Globus pallidus (tissue), 1 donor: ENCODE measurements at regions not wholly inside any gene's neighbourhood (a gene's known extent, or its start where the extent isn't known, plus 50 kb on each side); places are given as distances from the start of the nearest gene placed in this dataset.

Experiments
- DNase-seq: peaks from one replicate; pipeline ENCODE4 v3.0.0-alpha.2; 2015; ENCODE audit warnings: low spot score

DNA sequence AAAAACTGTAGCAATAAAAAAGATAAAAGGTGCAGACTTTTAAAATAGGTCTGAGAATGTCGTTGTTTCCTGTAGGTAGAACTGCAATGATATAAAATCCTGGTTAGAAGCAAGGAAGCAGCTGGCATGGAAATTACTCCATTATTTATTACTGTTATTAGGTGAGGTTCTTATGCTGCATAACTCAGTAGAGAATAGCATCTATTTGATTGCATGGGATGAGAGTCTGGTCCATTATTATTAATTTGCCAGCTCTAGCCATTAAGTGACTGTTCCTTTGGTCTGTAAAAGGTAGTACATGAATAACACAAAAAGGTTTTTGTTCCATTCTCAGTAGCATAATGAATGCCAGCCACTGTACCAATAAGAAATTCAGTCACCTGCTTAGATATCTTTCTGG is 358.6 kb downstream of the RBM43 start:
- no peak for DNase-seq

DNA sequence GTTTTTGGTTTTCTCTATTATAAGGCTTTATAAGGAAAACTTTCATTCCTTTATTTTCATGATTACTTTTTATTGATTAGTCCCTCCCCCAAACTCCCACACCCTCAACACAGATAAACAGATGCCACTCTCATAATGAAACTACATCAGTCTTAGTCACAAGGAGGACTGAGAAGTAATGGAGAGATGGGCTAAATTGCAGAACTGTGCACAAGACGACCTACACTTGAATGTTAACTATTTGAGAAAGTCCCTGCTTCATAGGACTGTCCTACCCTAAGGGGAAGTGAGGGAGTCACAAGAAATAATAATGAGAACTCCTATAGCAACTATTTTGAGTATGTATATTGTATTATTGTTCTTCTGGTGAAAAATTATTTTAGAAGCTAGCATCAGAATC is 360.8 kb downstream of the RBM43 start:
- DNase-seq, result no peak

- no peak for DNase-seq
These were observed 365.7 kb downstream of the RBM43 start for GRCh38 chr2:150895968-150896367.

GRCh38 chr2:150889141-150889540 is 372.5 kb downstream of the RBM43 start:
- DNase-seq, result no peak

DNA sequence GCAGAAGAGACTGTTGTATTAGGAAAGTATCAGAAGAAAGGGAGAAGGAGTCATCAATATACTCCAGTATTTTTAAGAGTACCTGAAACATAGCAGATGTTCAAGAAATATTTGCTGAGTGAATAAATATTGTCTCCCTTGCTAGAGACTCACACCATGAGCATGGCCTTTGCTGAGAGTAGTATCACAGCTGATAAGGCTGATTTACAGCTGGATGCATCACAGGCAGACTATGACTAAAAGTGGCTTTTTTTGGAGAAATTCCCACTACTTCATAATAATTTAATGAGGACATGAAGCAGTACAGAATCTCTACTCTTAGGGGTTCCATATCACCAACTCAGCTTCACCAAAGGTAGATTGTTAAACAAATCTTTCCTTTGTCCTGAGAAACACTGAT is 373.3 kb downstream of the RBM43 start:
- DNase-seq, result no peak

DNA sequence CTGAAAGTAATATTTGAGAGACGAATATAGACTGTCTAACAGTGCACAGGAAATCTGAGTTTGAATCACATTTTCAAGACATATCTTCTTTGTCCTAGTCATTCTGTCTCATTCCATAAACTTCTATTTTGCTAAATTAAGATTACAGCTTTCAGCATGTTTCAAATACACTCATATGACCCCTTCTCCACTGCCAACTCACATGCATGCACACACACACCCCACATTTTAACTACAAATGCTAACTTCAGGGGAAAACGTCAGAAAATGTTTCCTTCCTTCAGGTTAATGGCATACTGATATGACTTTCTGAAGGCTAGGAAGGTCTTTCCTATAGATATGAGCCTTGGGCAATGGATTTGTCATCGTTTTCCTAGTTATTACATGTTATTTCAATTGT is 373.7 kb downstream of the RBM43 start:
- DNase-seq, result no peak

GRCh38 chr2:150885774-150886386 is 375.8 kb downstream of the RBM43 start:
- DNase-seq, result no peak

- no peak for DNase-seq
These were observed 376.4 kb downstream of the RBM43 start for GRCh38 chr2:150885236-150885635.

GRCh38 chr2:150883613-150883895 is 378.1 kb downstream of the RBM43 start:
- DNase-seq, result no peak

DNA sequence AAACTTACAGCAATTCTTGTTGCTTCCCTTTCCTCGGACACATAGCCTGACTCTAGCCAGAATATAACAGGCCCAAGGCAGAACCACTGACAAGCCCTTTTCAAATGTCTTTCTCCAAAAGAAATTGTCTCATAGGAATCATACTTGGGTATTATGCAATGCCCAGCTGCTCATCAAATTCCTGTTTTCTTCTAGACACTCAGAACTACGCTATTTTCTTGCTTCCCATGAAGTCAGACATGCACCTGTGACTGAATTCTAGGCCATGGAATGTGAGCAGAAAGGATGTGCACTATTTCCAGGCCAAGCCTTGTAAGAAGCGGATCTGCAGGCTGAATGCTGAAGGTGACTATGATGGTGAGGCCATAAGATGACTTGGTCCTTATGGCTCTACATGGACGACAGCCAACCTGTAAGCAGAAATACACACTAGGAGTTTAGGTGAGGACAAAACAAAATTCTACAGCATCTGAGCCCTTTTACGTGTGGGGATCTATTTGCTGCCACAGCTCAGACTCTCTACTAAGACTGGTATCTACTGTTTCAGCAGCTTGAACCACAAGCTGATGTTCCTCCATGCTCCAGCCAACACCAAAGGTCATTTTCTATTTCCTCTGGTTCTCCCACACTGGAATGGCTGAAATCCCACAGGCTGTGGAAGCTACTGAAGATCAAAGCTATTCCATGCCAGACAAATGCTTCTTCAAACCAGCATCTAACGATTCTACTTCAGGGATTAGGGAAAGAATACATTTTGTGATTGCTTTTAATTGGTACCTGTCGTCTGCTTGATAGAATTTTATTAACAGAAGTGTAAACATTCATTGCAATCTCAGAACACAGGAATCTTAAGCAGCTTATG is 378.7 kb downstream of the RBM43 start:
- DNase-seq, result no peak

- DNase-seq, result no peak
These were observed 380.7 kb downstream of the RBM43 start for GRCh38 chr2:150880986-150881385.

GRCh38 chr2:150878356-150878755 is 383.3 kb downstream of the RBM43 start:
- no peak for DNase-seq

DNA sequence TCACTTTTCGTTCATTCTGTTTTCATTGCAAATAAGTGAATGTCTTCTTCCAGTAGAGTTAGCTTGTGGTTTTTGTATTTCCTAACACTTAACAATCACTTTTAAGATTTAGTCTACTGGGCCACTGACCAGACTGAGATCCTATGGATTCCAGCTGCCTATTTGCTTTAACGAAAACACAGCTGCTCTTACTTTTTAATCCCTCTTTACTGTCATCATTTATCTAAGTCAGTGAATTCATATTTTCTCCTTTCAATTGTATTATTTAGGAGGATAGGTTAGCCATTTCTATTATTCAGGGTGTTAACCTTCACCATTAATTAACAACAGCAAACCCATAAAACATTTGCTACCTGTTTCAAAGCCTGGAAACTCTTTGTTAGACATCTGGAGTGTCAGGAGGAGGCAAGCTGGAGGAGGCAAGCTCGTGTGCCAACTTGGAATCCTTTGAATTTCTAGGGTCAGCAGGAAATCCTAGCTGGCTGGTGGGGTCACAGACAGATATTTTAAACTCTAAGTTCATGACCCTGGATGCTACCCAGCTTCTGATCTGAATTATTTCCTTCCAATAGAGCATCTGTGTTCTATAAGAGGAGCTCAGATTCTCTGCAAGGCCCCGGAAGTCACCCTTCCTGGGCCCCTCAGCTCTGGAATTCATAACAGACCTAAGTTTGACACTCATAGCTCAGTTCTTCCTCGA is 385.3 kb downstream of the RBM43 start:
- DNase-seq, result no peak

GRCh38 chr2:150873396-150873772 is 385.9 kb upstream of the RND3 start:
- no peak for DNase-seq

DNA sequence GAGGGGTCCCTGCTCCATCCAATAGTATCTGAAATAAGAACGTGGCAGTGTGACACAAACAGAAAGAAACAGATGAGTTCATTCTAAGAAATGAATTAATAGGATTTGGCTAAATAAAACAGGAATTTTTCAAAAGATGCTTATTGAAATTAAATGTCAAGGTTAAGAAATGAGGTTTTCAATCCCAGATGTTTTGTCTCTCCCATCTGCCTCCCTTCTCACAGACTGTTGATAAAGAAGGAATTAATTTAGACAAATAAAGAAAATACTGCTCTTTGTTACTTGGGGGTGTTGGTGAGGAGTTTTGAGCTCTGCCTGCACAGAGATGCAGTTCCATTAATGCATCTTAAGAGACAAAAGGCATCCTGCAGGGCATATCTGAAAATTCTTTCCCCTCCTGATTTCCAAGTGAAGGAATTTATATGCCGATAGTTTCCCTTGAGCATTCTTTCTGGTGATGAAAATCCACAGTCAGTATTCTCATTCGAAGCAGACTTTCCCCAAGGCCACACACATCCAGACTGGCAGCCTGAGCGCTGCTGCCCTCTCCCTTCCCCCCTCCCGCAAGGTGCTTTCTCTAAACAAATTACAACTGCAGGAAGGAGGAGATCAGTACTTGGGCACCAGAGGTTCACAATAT is 385.4 kb upstream of the RND3 start:
- no peak for DNase-seq

- no peak for DNase-seq
These were observed 379.0 kb upstream of the RND3 start for GRCh38 chr2:150866431-150866830.

DNA sequence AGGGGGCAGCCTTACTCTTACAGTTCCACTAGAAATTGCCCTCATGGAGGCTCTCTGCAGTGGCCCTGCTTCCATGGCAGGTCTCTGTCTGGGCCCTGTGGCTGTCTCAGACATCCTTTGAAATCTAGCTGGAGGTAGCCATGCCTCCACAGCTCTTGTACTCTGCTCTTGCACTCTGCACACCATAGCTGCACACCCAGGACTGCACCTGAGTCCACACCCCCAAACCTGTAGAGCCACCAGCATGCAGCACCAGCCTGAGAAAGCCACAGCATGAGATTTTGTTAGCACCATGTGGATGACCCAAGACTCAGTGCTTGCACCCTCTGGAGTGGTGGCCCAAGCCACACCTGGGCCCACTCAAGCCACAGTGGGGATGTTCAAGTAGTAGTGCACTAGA is 376.2 kb upstream of the RND3 start:
- DNase-seq, result no peak

DNA sequence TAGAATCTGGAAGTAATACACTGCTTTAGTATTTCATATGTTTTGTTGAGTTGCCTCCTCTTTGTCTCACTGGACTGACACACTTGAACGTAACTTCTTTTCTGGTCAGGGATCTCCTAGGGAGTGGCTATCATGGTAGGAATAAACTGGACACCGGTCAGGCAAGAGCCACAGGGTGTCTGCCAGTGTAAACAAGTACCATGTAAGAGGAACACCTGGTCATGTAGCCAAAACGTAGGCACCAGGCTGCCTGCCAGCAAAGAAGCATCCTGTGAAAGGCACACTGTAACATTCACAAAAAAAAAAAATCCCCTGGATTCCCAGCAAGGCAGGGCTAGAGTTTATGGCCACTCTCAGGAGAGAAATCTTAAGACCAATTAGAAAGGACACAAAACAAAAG is 372.8 kb upstream of the RND3 start:
- DNase-seq, result no peak

DNA sequence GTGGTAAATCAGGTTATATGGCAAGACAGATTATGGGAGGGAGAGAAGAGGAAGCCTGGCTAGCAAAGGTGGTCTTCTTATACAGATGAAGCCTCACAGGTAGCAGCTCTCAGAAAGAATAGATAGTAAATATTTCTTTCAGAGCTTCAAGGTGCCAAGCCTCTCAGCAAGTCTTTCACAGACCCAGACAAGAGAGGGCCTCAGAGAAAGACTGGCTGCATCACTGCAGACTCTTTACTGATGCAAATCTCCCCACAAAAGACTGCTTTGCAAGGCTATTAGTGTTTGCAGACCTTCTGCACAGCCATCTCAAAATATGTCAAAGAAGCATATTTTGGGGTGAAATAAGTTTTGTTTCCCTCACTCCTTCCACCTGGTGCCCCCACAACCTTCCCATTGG is 372.4 kb upstream of the RND3 start:
- no peak for DNase-seq

DNA sequence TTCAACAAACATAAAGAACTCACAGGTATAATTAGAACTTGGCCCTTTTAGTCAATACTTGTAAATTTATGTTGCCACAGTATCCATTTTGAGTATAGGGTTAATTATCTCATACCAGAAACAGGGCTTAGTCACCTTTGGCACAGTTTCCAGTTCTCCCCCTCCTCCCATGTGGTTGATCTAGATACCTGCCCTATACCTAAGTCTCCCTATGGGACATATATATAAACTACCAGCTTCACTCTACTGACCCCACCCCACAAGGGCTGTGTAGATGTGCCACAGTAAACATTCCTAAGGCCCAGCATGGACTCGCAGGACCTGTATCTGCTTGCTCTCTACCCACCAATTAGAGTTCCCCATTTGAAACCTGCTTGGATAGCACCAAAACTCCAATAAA is 371.7 kb upstream of the RND3 start:
- no peak for DNase-seq

GRCh38 chr2:150858382-150858781 is 370.9 kb upstream of the RND3 start:
- no peak for DNase-seq

GRCh38 chr2:150856596-150857281 is 369.3 kb upstream of the RND3 start:
- DNase-seq, result no peak
